ENCODE measurements at regions not wholly inside any gene's neighbourhood (a gene's known extent, or its start where the extent isn't known, plus 50 kb on each side); places are given as distances from the start of the nearest gene placed in this dataset.

DNA sequence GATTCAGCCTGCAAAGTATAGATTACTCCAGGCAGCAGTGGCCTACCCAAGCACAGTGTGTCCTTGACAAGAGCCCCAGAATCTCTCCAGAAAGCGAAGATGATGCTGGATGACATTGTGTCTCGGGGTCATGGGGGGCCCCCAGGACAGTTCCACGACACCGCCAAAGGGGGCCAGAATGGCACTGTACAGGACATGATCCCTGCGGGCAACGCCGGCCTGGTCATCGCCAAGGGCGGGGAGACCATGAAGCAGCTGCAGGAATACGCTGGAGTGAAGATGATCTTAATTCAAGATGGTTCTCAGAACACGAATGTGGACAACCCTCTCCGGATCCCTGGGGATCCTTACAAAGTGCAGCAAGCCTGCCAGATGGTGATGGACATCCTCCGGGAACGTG is 107.0 kb upstream of the MTAP start:
- no peaks in the 10 kb centered on the region for H3K9me3 Mint-ChIP-seq (ENCODE audit: unreplicated experiment)
- H3K36me3 Mint-ChIP-seq (ENCODE audit: unreplicated experiment), result no peaks in the 10 kb centered on the region
- DNase-seq (ENCODE audit: extremely low spot score, unreplicated experiment), result no peak
- TF ChIP-seq, protein P1, sequence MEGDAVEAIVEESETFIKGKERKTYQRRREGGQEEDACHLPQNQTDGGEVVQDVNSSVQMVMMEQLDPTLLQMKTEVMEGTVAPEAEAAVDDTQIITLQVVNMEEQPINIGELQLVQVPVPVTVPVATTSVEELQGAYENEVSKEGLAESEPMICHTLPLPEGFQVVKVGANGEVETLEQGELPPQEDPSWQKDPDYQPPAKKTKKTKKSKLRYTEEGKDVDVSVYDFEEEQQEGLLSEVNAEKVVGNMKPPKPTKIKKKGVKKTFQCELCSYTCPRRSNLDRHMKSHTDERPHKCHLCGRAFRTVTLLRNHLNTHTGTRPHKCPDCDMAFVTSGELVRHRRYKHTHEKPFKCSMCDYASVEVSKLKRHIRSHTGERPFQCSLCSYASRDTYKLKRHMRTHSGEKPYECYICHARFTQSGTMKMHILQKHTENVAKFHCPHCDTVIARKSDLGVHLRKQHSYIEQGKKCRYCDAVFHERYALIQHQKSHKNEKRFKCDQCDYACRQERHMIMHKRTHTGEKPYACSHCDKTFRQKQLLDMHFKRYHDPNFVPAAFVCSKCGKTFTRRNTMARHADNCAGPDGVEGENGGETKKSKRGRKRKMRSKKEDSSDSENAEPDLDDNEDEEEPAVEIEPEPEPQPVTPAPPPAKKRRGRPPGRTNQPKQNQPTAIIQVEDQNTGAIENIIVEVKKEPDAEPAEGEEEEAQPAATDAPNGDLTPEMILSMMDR (IDR thresholded peaks at IDR 0.05), result no peak
- H3K4me1 Mint-ChIP-seq (ENCODE audit: unreplicated experiment), result no peaks in the 10 kb centered on the region
- no peak overlapping the region for H3K4me3 Mint-ChIP-seq (ENCODE audit: unreplicated experiment)
- H3K27me3 Mint-ChIP-seq (ENCODE audit: unreplicated experiment), result peaks cover 6% of the 10 kb centered on the region
- H3K27ac Mint-ChIP-seq (ENCODE audit: unreplicated experiment), result no peak overlapping the region

DNA sequence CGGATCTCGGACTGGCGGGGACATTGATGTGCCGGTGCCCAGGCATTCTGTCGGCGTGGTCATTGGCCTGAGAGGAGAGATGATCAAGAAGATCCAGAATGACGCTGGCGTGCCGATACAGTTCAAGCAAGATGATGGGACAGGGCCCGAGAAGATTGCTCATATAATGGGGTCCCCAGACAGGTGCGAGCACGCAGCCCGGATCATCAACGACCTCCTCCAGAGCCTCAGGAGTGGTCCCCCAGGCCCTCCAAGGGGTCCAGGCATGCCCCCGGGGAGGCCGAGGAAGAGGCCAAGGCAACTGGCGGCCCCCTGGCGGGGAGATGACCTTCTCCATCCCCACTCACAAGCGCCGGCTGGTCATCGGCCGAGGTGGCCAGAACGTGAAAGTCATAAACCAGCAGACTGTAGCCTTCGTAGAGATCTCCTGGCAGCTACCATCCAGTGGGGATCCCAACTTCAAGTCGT is 106.5 kb upstream of the MTAP start:
- H3K4me1 Mint-ChIP-seq (ENCODE audit: unreplicated experiment), result no peaks in the 10 kb centered on the region
- H3K4me3 Mint-ChIP-seq (ENCODE audit: unreplicated experiment), result no peak overlapping the region
- TF ChIP-seq, protein P1 (IDR thresholded peaks at IDR 0.05), result no peak
- peaks cover 8% of the 10 kb centered on the region for H3K27me3 Mint-ChIP-seq (ENCODE audit: unreplicated experiment)
- no peak for DNase-seq (ENCODE audit: extremely low spot score, unreplicated experiment)
- no peaks in the 10 kb centered on the region for H3K9me3 Mint-ChIP-seq (ENCODE audit: unreplicated experiment)
- H3K27ac Mint-ChIP-seq (ENCODE audit: unreplicated experiment), result no peak overlapping the region
- H3K36me3 Mint-ChIP-seq (ENCODE audit: unreplicated experiment), result no peaks in the 10 kb centered on the region

DNA sequence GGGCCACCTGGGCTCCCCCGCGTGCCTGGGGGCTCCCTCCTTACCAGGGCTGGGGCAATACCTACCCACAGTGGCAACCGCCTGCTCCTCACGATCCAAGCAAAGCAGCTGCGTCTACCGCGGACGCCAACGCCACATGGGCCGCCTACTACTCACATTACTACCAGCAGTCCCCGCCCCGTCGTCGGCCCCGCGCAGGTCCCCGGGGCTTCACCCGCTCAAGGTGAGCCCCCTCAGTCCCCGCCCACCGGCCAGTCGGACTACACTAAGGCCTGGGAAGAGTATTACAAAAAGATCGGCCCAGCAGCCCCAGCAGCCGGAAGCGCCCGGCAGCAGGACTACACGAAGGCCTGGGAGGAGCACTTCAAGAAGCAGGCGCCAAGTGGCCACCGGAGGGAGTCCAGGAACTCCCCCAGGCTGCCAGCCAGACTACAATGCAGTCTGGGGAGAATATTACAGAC is 106.0 kb upstream of the MTAP start:
- no peak for DNase-seq (ENCODE audit: extremely low spot score, unreplicated experiment)
- no peak overlapping the region for H3K27ac Mint-ChIP-seq (ENCODE audit: unreplicated experiment)
- no peaks in the 10 kb centered on the region for H3K4me1 Mint-ChIP-seq (ENCODE audit: unreplicated experiment)
- TF ChIP-seq, protein P1 (IDR thresholded peaks at IDR 0.05), result no peak
- H3K9me3 Mint-ChIP-seq (ENCODE audit: unreplicated experiment), result no peaks in the 10 kb centered on the region
- no peaks in the 10 kb centered on the region for H3K36me3 Mint-ChIP-seq (ENCODE audit: unreplicated experiment)
- no peak overlapping the region for H3K4me3 Mint-ChIP-seq (ENCODE audit: unreplicated experiment)
- H3K27me3 Mint-ChIP-seq (ENCODE audit: unreplicated experiment), result peaks cover 13% of the 10 kb centered on the region

DNA sequence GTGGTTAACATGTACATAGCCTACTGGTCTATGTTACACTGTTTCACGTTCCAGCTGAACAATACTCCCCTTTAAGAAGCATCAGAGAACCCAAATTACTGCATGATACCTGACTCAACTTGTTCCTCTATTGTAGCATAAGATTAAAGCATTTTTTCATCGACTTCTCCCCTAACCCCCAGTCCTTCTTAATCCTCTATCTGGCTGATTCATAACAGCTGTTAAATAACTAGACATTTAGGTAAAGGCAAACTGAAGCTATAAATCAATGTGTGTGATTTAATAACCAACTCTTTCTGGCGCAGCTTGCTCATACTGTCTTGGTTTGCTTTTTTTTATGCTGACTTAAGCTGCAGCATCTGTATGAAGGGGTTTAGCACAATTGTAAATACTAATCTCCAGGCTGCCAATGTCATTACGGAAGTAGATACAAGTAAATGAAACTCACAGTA is 94.2 kb upstream of the MTAP start:
- TF ChIP-seq, protein P1 (IDR thresholded peaks at IDR 0.05), result no peak
- Mint-ChIP-seq H3K9me3 (ENCODE audit: unreplicated experiment) (no peaks in the 10 kb centered on the region), H3K27me3 (ENCODE audit: unreplicated experiment) (peaks cover 13% of the 10 kb centered on the region), H3K27ac (ENCODE audit: unreplicated experiment) (no peak overlapping the region), H3K4me3 (ENCODE audit: unreplicated experiment) (no peak overlapping the region), H3K4me1 (ENCODE audit: unreplicated experiment) (peaks cover 4% of the 10 kb centered on the region), H3K36me3 (ENCODE audit: unreplicated experiment) (no peaks in the 10 kb centered on the region)
- no peak for DNase-seq (ENCODE audit: extremely low spot score, unreplicated experiment)

DNA sequence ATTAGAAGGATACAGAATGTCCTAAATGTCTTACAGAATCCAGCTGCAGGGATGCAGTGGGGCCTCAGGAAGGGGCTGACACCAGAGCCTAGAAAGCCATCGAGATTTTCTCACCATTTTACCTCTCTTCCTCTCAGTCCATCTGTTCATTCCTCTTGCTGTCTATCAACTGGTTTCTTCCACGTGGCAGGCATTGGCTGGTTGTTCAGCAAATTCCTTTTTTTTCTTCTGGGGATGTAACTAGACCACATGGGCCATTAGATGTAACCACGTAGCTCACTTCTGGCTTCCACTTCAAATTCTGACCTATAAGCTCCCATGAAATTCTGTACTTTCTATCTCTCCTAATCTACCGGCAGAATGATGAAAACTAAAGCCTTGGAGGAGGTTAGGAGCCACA is 93.6 kb upstream of the MTAP start:
- TF ChIP-seq, protein P1 (IDR thresholded peaks at IDR 0.05), result no peak
- no peaks in the 10 kb centered on the region for H3K36me3 Mint-ChIP-seq (ENCODE audit: unreplicated experiment)
- DNase-seq (ENCODE audit: extremely low spot score, unreplicated experiment), result no peak
- peaks cover 11% of the 10 kb centered on the region for H3K27me3 Mint-ChIP-seq (ENCODE audit: unreplicated experiment)
- no peak overlapping the region for H3K4me3 Mint-ChIP-seq (ENCODE audit: unreplicated experiment)
- peaks cover 4% of the 10 kb centered on the region for H3K4me1 Mint-ChIP-seq (ENCODE audit: unreplicated experiment)
- no peaks in the 10 kb centered on the region for H3K9me3 Mint-ChIP-seq (ENCODE audit: unreplicated experiment)
- H3K27ac Mint-ChIP-seq (ENCODE audit: unreplicated experiment), result no peak overlapping the region
